ENCODE measurements at regions not wholly inside any gene's neighbourhood (a gene's known extent, or its start where the extent isn't known, plus 50 kb on each side); places are given as distances from the start of the nearest gene placed in this dataset.

DNA sequence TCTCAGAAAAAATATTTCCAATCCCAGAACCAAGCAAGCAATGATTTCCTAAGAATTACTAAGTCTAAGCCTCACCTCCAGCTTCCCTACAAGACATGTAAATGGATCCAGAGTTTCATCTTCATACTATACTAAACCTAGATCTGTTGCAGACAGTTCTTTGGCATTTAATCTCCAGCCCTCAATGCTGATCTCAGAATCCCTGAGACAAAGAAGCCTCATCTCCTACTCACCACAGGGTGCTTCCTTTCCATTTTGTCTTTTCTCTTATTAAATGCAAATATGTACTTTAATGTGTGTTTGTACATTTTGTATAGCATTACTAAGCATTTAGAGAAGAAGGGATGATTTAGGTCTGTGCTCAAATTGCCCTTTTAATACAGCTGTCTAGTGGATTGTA, 954.9 kb downstream of the TDRD15 start:
- TF ChIP-seq, protein P1, sequence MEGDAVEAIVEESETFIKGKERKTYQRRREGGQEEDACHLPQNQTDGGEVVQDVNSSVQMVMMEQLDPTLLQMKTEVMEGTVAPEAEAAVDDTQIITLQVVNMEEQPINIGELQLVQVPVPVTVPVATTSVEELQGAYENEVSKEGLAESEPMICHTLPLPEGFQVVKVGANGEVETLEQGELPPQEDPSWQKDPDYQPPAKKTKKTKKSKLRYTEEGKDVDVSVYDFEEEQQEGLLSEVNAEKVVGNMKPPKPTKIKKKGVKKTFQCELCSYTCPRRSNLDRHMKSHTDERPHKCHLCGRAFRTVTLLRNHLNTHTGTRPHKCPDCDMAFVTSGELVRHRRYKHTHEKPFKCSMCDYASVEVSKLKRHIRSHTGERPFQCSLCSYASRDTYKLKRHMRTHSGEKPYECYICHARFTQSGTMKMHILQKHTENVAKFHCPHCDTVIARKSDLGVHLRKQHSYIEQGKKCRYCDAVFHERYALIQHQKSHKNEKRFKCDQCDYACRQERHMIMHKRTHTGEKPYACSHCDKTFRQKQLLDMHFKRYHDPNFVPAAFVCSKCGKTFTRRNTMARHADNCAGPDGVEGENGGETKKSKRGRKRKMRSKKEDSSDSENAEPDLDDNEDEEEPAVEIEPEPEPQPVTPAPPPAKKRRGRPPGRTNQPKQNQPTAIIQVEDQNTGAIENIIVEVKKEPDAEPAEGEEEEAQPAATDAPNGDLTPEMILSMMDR (conservative IDR thresholded peaks at IDR 0.05 in 1 of 2, IDR thresholded peaks at IDR 0.05 in 1 of 2; ENCODE audit: low read depth in 1 of 2, low read length in 2 of 2), result no peak
- TF ChIP-seq EZH2 (IDR thresholded peaks at IDR 0.05; ENCODE audit: low read length, missing control alignments), result no peak
